VCaP (cell line): ENCODE measurements at regions not wholly inside any gene's neighbourhood (a gene's known extent, or its start where the extent isn't known, plus 50 kb on each side); places are given as distances from the start of the nearest gene placed in this dataset.

Experiments
- H3K27ac ChIP-seq: fragments of 450-650 bp; 2 replicates; pipeline ENCODE4 v1.5.1; 2017
- CTCF ChIP-seq: fragments of 450-650 bp; conservative IDR thresholded peaks from 2 replicates; pipeline ENCODE4 v1.5.1; 2017; ENCODE audit warnings: mild to moderate bottlenecking, moderate library complexity

- H3K27ac ChIP-seq, result no peak overlapping the region
- no peak for TF ChIP-seq CTCF
Observed at GRCh38 chr1:234942879-234943506, 185.6 kb downstream of the TOMM20 start.

GRCh38 chr1:234942012-234942332 is 186.7 kb downstream of the TOMM20 start:
- H3K27ac ChIP-seq, result no peak overlapping the region
- no peak for TF ChIP-seq CTCF

GRCh38 chr1:234941321-234942011 is 187.2 kb downstream of the TOMM20 start:
- no peak for TF ChIP-seq CTCF
- H3K27ac ChIP-seq, result no peak overlapping the region

GRCh38 chr1:234940841-234941240 is 187.8 kb downstream of the TOMM20 start:
- no peak for TF ChIP-seq CTCF
- no peak overlapping the region for H3K27ac ChIP-seq

GRCh38 chr1:234938924-234939323 is 189.7 kb downstream of the TOMM20 start:
- TF ChIP-seq CTCF, result no peak
- H3K27ac ChIP-seq, result no peak overlapping the region

GRCh38 chr1:234938135-234938534 is 190.5 kb downstream of the TOMM20 start:
- TF ChIP-seq CTCF, result no peak
- H3K27ac ChIP-seq, result no peak overlapping the region

GRCh38 chr1:234936612-234937389 is 191.8 kb downstream of the TOMM20 start:
- TF ChIP-seq CTCF, result no peak
- H3K27ac ChIP-seq, result no peak overlapping the region
